ENCODE measurements at regions not wholly inside any gene's neighbourhood (a gene's known extent, or its start where the extent isn't known, plus 50 kb on each side); places are given as distances from the start of the nearest gene placed in this dataset.

- no peak for TF ChIP-seq CTCF (IDR thresholded peaks at IDR 0.05)
- TF ChIP-seq POLR2A (IDR thresholded peaks at IDR 0.05): no peak
- no peak for TF ChIP-seq POLR2AphosphoS5 (IDR thresholded peaks at IDR 0.05)
- no peak for TF ChIP-seq EP300 (IDR thresholded peaks at IDR 0.05)
These were observed 1202.9 kb upstream of the CDH8 start for GRCh38 chr16:63239065-63239570.
